HL-60 (cell line): ENCODE measurements at regions not wholly inside any gene's neighbourhood (a gene's known extent, or its start where the extent isn't known, plus 50 kb on each side); places are given as distances from the start of the nearest gene placed in this dataset.

ENCODE experiments used
- CTCF ChIP-seq: IDR thresholded peaks from one replicate; pipeline ENCODE4 v1.5.1; 2011; ENCODE audit warnings: low read length, control low read depth, inconsistent platforms; ENCODE audit not compliant: insufficient read depth
- GABPA ChIP-seq: IDR thresholded peaks from 2 replicates; pipeline ENCODE4 v1.6.1; 2012; ENCODE audit warnings: low read depth
- POLR2AphosphoS5 ChIP-seq: IDR thresholded peaks from 2 replicates; pipeline ENCODE4 v1.6.1; 2012; ENCODE audit warnings: low read depth
- SPI1 ChIP-seq: IDR thresholded peaks from 2 replicates; pipeline ENCODE4 v1.6.1; 2012; ENCODE audit warnings: low read depth, mild to moderate bottlenecking, borderline replicate concordance
- TF ChIP-seq, protein P1 (sequence below): IDR thresholded peaks from 2 replicates; pipeline ENCODE4 v1.6.1; 2012; ENCODE audit warnings: low read depth; ENCODE audit not compliant: insufficient replicate concordance

DNA sequence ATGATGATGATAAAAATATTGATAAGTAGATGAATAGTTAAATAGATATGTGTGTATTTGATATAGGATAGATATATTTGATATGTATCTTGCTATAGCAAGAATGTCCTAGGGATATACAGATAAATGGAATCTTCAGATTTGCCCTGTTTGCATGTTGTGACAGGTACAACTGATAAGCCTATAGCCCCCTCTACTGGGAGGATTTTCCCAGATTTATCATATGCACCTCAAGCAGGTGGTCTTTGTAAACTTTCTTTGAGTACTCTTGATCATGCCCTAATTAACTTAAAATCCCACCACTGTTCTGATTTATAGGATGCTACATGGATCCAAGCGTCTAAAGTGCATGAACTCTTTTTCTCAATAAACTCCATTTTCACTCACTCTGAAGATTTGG, 1050.7 kb downstream of the SORCS3 start:
- TF ChIP-seq CTCF (no peak), GABPA (no peak), POLR2AphosphoS5 (no peak), SPI1 (no peak)
- TF ChIP-seq, protein P1, sequence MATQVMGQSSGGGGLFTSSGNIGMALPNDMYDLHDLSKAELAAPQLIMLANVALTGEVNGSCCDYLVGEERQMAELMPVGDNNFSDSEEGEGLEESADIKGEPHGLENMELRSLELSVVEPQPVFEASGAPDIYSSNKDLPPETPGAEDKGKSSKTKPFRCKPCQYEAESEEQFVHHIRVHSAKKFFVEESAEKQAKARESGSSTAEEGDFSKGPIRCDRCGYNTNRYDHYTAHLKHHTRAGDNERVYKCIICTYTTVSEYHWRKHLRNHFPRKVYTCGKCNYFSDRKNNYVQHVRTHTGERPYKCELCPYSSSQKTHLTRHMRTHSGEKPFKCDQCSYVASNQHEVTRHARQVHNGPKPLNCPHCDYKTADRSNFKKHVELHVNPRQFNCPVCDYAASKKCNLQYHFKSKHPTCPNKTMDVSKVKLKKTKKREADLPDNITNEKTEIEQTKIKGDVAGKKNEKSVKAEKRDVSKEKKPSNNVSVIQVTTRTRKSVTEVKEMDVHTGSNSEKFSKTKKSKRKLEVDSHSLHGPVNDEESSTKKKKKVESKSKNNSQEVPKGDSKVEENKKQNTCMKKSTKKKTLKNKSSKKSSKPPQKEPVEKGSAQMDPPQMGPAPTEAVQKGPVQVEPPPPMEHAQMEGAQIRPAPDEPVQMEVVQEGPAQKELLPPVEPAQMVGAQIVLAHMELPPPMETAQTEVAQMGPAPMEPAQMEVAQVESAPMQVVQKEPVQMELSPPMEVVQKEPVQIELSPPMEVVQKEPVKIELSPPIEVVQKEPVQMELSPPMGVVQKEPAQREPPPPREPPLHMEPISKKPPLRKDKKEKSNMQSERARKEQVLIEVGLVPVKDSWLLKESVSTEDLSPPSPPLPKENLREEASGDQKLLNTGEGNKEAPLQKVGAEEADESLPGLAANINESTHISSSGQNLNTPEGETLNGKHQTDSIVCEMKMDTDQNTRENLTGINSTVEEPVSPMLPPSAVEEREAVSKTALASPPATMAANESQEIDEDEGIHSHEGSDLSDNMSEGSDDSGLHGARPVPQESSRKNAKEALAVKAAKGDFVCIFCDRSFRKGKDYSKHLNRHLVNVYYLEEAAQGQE = no peak
